MCF 10A (cell line): ENCODE measurements at regions not wholly inside any gene's neighbourhood (a gene's known extent, or its start where the extent isn't known, plus 50 kb on each side); places are given as distances from the start of the nearest gene placed in this dataset.
A peak's percentile ranks its signal among the peaks of the same experiment; 100 is the strongest.

Experiments used
- BruUV-seq: library from RNA; stranded (reverse); fragments of 400-500 nt; replicated peaks from 2 replicates; lab custom pipeline; 2021; lab: Mats Ljungman, UMichigan
- CTCF ChIA-PET: fragments of 300-600 bp; sonication (Branson Sonifier 250); formaldehyde crosslinking; extraction: SDS; loops from one replicate; lab custom pipeline; 2021; ENCODE audit warnings: antibody characterized with exemption, inconsistent platforms; lab: Yijun Ruan, JAX
- POLR2A ChIA-PET: fragments of 300-600, 350-650 bp; sonication (Branson Sonifier 250); formaldehyde crosslinking; extraction: SDS; loops from one replicate; lab custom pipeline; 2020; ENCODE audit warnings: antibody characterized with exemption, inconsistent platforms; lab: Yijun Ruan, JAX
- DNase-seq: peaks from one replicate; pipeline ENCODE4 v3.0.0-alpha.2; 2018; ENCODE audit not compliant: unreplicated experiment
- H3K27ac Mint-ChIP-seq: one replicate; pipeline ENCODE4 v1.8.0; 2022; ENCODE audit warnings: mild to moderate bottlenecking, low read depth, mixed read lengths; ENCODE audit not compliant: unreplicated experiment
- H3K27me3 Mint-ChIP-seq: one replicate; pipeline ENCODE4 v1.8.0; 2022; ENCODE audit warnings: mixed read lengths; ENCODE audit not compliant: insufficient read depth, unreplicated experiment
- H3K36me3 Mint-ChIP-seq: one replicate; pipeline ENCODE4 v1.8.0; 2022; ENCODE audit warnings: mild to moderate bottlenecking, moderate library complexity, mixed read lengths; ENCODE audit not compliant: insufficient read depth, unreplicated experiment
- H3K4me1 Mint-ChIP-seq: one replicate; pipeline ENCODE4 v1.8.0; 2022; ENCODE audit warnings: mixed read lengths; ENCODE audit not compliant: insufficient read depth, unreplicated experiment
- H3K4me3 Mint-ChIP-seq: one replicate; pipeline ENCODE4 v1.8.0; 2022; ENCODE audit warnings: mild to moderate bottlenecking, moderate library complexity, mixed read lengths; ENCODE audit not compliant: unreplicated experiment
- H3K9me3 Mint-ChIP-seq: one replicate; pipeline ENCODE4 v1.8.0; 2022; ENCODE audit warnings: mixed read lengths; ENCODE audit not compliant: unreplicated experiment
- intact Hi-C: fragments of 100-400 bp; cut with micrococcal nuclease; formaldehyde crosslinking; loops from 2 replicates; pipeline ENCODE4 v1.14.1; 2022
- TF ChIP-seq, protein P1 (sequence below): fragments of 200-600 bp; IDR thresholded peaks from one replicate; pipeline ENCODE4 v1.8.0; 2022; ENCODE audit warnings: antibody characterized with exemption, mild to moderate bottlenecking; ENCODE audit not compliant: unreplicated experiment

DNA sequence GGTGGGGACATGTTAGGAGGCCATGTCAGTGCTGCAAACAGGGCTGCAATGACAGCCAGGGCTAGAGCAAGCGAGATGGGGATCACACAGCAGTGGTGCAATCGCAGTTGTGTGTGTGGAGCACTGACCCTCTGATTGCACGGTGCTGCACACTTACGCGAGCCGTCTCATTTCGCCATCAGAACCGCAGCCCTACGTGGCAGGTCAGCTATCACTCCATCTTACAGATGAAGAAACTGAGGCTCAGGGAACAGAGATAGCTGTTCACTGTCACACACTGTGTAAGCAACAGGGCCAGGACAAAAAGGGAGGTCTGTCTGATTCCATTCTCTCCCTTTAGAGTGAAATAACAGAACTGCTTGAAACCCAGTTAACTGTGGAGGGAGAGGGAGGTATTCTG is 104.8 kb upstream of the SLC45A1 start:
- intact Hi-C loops: no loop called here
- H3K4me3 Mint-ChIP-seq: no peak overlapping the region
- H3K36me3 Mint-ChIP-seq: no peaks in the 10 kb centered on the region
- H3K4me1 Mint-ChIP-seq: peaks cover 26% of the 10 kb centered on the region
- no peaks in the 10 kb centered on the region for H3K27me3 Mint-ChIP-seq
- H3K27ac Mint-ChIP-seq: peak overlapping the region; percentile 85
- no peak for DNase-seq
- POLR2A ChIA-PET: interaction anchor here (0.6 to 3.3 kb wide), 13 partner anchors 9 to 196 kb away, joined by 3 to 27 read pairs (median 13); no protein-coding TSS in a partner anchor
- TF ChIP-seq, protein P1, sequence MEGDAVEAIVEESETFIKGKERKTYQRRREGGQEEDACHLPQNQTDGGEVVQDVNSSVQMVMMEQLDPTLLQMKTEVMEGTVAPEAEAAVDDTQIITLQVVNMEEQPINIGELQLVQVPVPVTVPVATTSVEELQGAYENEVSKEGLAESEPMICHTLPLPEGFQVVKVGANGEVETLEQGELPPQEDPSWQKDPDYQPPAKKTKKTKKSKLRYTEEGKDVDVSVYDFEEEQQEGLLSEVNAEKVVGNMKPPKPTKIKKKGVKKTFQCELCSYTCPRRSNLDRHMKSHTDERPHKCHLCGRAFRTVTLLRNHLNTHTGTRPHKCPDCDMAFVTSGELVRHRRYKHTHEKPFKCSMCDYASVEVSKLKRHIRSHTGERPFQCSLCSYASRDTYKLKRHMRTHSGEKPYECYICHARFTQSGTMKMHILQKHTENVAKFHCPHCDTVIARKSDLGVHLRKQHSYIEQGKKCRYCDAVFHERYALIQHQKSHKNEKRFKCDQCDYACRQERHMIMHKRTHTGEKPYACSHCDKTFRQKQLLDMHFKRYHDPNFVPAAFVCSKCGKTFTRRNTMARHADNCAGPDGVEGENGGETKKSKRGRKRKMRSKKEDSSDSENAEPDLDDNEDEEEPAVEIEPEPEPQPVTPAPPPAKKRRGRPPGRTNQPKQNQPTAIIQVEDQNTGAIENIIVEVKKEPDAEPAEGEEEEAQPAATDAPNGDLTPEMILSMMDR: no peak
- BruUV-seq: no TSS peak
- no peaks in the 10 kb centered on the region for H3K9me3 Mint-ChIP-seq
- CTCF ChIA-PET: interaction anchor here (0.6 to 1.1 kb wide), 2 partner anchors 101 to 130 kb away, joined by 3 to 4 read pairs; no protein-coding TSS in a partner anchor

DNA sequence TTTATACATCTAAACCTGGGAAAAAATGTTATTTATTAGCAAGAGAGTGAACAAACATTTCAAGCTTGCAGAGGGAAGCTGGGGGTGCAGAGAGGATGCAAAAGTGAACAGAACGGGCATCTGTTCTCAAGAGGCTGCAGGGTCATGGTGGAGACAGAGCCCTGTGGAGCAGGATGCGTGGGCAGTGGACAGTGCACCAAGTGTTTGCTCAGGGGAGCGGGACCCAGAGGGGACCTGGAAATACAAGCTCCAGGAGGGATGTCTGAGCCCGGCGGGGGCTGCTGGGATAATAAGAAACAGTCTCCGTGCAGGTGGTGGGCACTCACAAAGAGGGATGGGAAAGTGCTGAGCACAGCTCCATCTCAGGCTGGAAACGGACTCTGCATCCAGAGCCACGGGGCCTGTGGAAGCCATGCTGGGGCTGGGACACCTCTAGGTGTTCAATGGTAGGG is 105.3 kb upstream of the SLC45A1 start:
- H3K27ac Mint-ChIP-seq: peak overlapping the region; percentile 85
- H3K27me3 Mint-ChIP-seq: no peaks in the 10 kb centered on the region
- no peaks in the 10 kb centered on the region for H3K9me3 Mint-ChIP-seq
- BruUV-seq: no TSS peak
- peaks cover 26% of the 10 kb centered on the region for H3K4me1 Mint-ChIP-seq
- H3K4me3 Mint-ChIP-seq: peak overlapping the region; percentile 51
- no peaks in the 10 kb centered on the region for H3K36me3 Mint-ChIP-seq
- TF ChIP-seq, protein P1: no peak
- no peak for DNase-seq
- ChIA-PET CTCF (interaction anchor here (0.6 to 1.0 kb wide), 2 partner anchors 25 to 131 kb away, joined by 4 to 6 read pairs; no protein-coding TSS in a partner anchor), POLR2A (interaction anchor here (0.6 to 3.3 kb wide), 19 partner anchors 8 to 201 kb away, joined by 3 to 27 read pairs (median 7); no protein-coding TSS in a partner anchor)
- intact Hi-C loops: loop anchor here (1.0 kb wide), 1 partner anchor 30 kb away; no protein-coding TSS in a partner anchor

DNA sequence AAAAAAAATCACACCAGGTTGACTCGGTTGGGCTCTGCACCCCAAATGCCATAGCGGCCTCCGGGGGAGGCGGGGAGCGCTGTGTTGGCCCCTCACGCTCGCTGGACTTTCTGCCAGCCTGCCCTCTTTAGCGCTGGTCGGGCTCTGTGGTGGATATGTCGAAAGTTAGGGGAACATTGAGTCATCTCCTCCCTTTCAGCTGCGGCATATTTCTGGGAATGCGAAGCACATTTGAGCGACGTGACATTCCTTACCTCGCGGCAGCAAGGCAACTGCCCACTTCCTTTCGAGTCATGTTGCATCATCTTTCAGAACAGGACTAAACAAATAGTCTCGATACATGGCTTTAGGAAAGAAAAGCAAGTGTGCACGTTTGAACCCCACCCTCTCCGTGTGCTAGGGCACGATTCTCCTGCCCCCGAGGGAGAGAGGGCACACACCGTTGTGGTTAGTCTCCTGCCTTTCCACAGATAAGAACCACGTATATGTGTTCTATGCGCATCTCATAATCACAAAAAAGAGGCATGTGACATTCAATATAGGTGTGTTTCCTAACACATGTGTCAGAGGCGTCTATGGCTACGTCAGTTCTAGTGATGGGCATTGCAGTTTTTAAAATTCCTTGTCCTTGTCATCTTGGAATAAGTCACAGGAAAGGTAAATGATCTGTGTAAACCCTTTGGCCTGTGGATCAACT is 105.9 kb upstream of the SLC45A1 start:
- Mint-ChIP-seq H3K27ac (peak overlapping the region; percentile 85), H3K4me1 (peaks cover 26% of the 10 kb centered on the region), H3K4me3 (peak overlapping the region; percentile 51), H3K9me3 (no peaks in the 10 kb centered on the region), H3K36me3 (no peaks in the 10 kb centered on the region), H3K27me3 (no peaks in the 10 kb centered on the region)
- ChIA-PET POLR2A (interaction anchor here (0.6 to 3.3 kb wide), 33 partner anchors 8 to 206 kb away, joined by 3 to 27 read pairs (median 4); no protein-coding TSS in a partner anchor), CTCF (interaction anchor here (1.0 to 1.3 kb wide), 3 partner anchors 10 to 27 kb away, joined by 3 to 6 read pairs (median 3); no protein-coding TSS in a partner anchor)
- peak; percentile 99 for DNase-seq
- TF ChIP-seq, protein P1: no peak
- intact Hi-C loops: loop anchor here (1.0 kb wide), 1 partner anchor 30 kb away; no protein-coding TSS in a partner anchor
- BruUV-seq: TSS peak; percentile 81
